Stomach (tissue), 4 donors: ENCODE measurements at regions not wholly inside any gene's neighbourhood (a gene's known extent, or its start where the extent isn't known, plus 50 kb on each side); places are given as distances from the start of the nearest gene placed in this dataset.

ENCODE experiments used
- EP300 ChIP-seq: sonication (generic); formaldehyde crosslinking; IDR thresholded peaks from one replicate; pipeline ENCODE4 v1.6.1; 2017; ENCODE audit warnings: antibody characterized with exemption
- POLR2AphosphoS5 ChIP-seq, 3 donors: sonication (generic); formaldehyde crosslinking; IDR thresholded peaks; one replicate each; pipeline ENCODE4 v1.6.1; 2016; ENCODE audit warnings: antibody characterized with exemption in 3 of 3
- TF ChIP-seq, protein P1 (sequence below), 7 experiments: fragments of 450-650 bp in 4 of 7; fragments of 200-600 bp in 3 of 7; sonication (generic) in 3 of 7; IDR thresholded peaks; one replicate each; pipeline ENCODE4 v1.5.1; 2016 to 2019; ENCODE audit warnings: antibody characterized with exemption in 7 of 7, control low read depth in 2 of 7, mild to moderate bottlenecking in 1 of 7

DNA sequence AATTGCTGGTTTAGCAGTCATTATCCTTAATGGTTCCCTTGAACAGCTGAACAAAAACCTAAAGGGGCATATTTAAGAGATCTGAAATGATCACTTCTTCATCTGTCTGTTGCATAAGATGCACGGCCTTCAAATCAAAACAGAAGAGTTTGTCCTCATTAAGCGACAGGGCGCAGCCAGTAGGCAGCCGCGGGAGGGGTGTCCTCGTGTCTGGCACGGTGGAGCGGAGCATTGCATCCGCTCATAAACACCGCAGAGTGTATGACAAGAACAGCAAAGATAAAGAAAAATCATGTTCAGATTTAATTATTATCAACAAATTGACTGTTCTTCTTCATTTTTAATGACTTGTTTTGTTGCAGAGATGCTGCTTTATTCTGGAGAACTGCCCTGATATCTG is 255.6 kb upstream of the ADARB2 start:
- TF ChIP-seq, protein P1, sequence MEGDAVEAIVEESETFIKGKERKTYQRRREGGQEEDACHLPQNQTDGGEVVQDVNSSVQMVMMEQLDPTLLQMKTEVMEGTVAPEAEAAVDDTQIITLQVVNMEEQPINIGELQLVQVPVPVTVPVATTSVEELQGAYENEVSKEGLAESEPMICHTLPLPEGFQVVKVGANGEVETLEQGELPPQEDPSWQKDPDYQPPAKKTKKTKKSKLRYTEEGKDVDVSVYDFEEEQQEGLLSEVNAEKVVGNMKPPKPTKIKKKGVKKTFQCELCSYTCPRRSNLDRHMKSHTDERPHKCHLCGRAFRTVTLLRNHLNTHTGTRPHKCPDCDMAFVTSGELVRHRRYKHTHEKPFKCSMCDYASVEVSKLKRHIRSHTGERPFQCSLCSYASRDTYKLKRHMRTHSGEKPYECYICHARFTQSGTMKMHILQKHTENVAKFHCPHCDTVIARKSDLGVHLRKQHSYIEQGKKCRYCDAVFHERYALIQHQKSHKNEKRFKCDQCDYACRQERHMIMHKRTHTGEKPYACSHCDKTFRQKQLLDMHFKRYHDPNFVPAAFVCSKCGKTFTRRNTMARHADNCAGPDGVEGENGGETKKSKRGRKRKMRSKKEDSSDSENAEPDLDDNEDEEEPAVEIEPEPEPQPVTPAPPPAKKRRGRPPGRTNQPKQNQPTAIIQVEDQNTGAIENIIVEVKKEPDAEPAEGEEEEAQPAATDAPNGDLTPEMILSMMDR (IDR thresholded peaks at IDR 0.05), result no peak
- TF ChIP-seq POLR2AphosphoS5 (IDR thresholded peaks at IDR 0.05) (no peak), EP300 (no peak)
